HG03060 (cell line): ENCODE measurements at regions not wholly inside any gene's neighbourhood (a gene's known extent, or its start where the extent isn't known, plus 50 kb on each side); places are given as distances from the start of the nearest gene placed in this dataset.

Source experiments
- ATAC-seq: cut with Tn5 transposase; IDR thresholded peaks from one replicate; pipeline ENCODE4 v1.9.1; 2021; ENCODE audit warnings: low read depth, moderate number of reproducible peaks; ENCODE audit not compliant: unreplicated experiment

GRCh38 chr11:109552376-109552775 is 130.4 kb downstream of the C11orf87 start:
- no peak for ATAC-seq

GRCh38 chr11:109553284-109553683 is 131.3 kb downstream of the C11orf87 start:
- no peak for ATAC-seq

- no peak for ATAC-seq
Measured at GRCh38 chr11:109554951-109555350, 133.0 kb downstream of the C11orf87 start.

GRCh38 chr11:109564241-109564640 is 142.3 kb downstream of the C11orf87 start:
- ATAC-seq, result no peak

- no peak for ATAC-seq
Measured at GRCh38 chr11:109582470-109582869, 160.5 kb downstream of the C11orf87 start.

- no peak for ATAC-seq
Measured at GRCh38 chr11:109584001-109584972, 162.3 kb downstream of the C11orf87 start.

GRCh38 chr11:109586789-109587188 is 164.8 kb downstream of the C11orf87 start:
- ATAC-seq, result no peak

GRCh38 chr11:109590782-109591181 is 168.8 kb downstream of the C11orf87 start:
- ATAC-seq, result no peak

GRCh38 chr11:109597336-109597735 is 175.3 kb downstream of the C11orf87 start:
- ATAC-seq, result no peak

GRCh38 chr11:109604481-109605400 is 182.8 kb downstream of the C11orf87 start:
- ATAC-seq, result no peak

GRCh38 chr11:109606256-109606655 is 184.3 kb downstream of the C11orf87 start:
- ATAC-seq, result no peak

GRCh38 chr11:109609454-109610185 is 187.6 kb downstream of the C11orf87 start:
- ATAC-seq, result no peak

GRCh38 chr11:109612496-109612895 is 190.5 kb downstream of the C11orf87 start:
- no peak for ATAC-seq

GRCh38 chr11:109619498-109619897 is 197.5 kb downstream of the C11orf87 start:
- ATAC-seq, result no peak

- no peak for ATAC-seq
Measured at GRCh38 chr11:109629734-109630133, 207.7 kb downstream of the C11orf87 start.

- no peak for ATAC-seq
Measured at GRCh38 chr11:109641549-109641948, 219.6 kb downstream of the C11orf87 start.

- no peak for ATAC-seq
Measured at GRCh38 chr11:109644152-109644551, 222.2 kb downstream of the C11orf87 start.

- ATAC-seq, result no peak
Measured at GRCh38 chr11:109648804-109649203, 226.8 kb downstream of the C11orf87 start.

GRCh38 chr11:109654091-109654490 is 232.1 kb downstream of the C11orf87 start:
- ATAC-seq, result no peak

- ATAC-seq, result no peak
Measured at GRCh38 chr11:109658190-109658589, 236.2 kb downstream of the C11orf87 start.
